ENCODE measurements at regions not wholly inside any gene's neighbourhood (a gene's known extent, or its start where the extent isn't known, plus 50 kb on each side); places are given as distances from the start of the nearest gene placed in this dataset.
"Not testable (repeated sequence)": the region's sequence is repeated elsewhere in the genome, so short reads cannot be mapped to it uniquely, and the experiment has no call there.

DNA sequence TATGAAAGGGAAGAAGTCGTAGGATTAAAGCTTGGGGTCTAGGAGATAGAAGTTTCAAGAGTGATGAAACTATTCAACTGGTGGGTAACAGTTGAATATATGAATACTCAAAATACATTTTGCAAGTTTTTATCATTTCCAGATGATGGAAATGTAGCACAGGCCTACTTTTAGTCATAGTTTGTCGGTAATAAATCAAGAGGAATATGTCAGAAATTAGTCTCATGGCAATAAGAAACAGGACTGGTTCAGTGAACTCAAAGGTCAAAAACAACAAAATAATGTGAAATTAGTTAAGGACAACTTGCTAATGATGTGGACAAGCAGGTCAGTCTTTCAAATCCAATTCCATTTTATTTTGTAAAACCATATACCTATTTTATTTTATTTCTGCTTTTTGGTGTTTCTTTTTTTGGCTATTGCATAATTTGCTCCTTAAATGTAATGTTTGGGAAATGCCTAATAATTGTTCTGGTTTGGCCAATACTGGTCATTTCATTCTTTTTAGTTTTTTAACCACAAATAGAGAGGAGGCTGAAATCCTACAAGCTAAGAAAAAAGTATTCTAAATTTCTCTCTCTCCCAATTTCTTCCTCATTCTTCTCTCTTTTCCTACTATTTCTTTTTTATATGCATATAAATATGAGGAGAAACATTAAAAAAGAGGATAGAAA is 195.2 kb upstream of the ARHGEF26 start:
- no CpG with 5 or more reads among the region's 2 CpGs for WGBS (ENCODE audit: extremely low coverage, insufficient coverage, insufficient read length)

DNA sequence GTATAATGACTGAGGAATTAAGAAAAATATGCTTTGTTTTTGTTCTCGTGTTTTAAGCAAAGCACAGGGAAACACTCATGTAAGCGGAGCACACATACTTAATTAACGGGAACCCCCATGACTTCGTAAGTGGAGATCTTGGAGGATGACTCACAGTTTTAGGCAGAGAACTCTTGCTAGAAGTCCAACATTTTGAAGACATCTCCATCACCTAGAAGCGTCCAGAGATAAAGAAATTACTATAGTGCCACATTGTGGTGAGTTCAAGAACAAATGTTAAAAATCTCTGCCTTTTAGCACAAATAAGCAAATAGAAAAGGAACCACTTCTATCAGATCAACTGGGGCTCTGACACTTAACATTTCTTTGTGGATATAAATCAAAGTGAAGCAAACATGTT is 194.1 kb upstream of the ARHGEF26 start:
- Histone ChIP-seq H2BK120ac (ENCODE audit: insufficient read depth, low read length, poor library complexity) (no peak overlapping the region), H2AFZ (ENCODE audit: insufficient read depth, low read length, poor library complexity) (no peak overlapping the region), H3K27me3 (ENCODE audit: insufficient read depth, low read length) (no peaks in the 10 kb centered on the region), H3K9me3 (ENCODE audit: insufficient read depth, low read depth, low read length) (no peaks in the 10 kb centered on the region), H3K27ac (ENCODE audit: low read depth, low read length) (no peak overlapping the region), H3K18ac (ENCODE audit: low read length) (no peak overlapping the region), H3K4ac (ENCODE audit: low read depth, low read length) (no peak overlapping the region), H4K8ac (ENCODE audit: low read depth, low read length) (no peak overlapping the region), H3K4me3 (ENCODE audit: low read depth, low read length) (no peak overlapping the region), H3K4me2 (ENCODE audit: low read length) (no peak overlapping the region), H3K14ac (ENCODE audit: low read length) (no peak overlapping the region), H2AK5ac (ENCODE audit: low read length) (no peak overlapping the region), H2BK5ac (ENCODE audit: low read depth, low read length, poor library complexity) (no peak overlapping the region), H3K79me1 (ENCODE audit: low read length) (no peaks in the 10 kb centered on the region), H3K36me3 (ENCODE audit: control insufficient read depth in 1 of 2, insufficient read depth in 2 of 2, low read length in 2 of 2) (no peaks in the 10 kb centered on the region), H4K12ac (ENCODE audit: low read depth, low read length) (no peak overlapping the region), H3K23ac (ENCODE audit: low read length) (no peak overlapping the region), H3K79me2 (ENCODE audit: control insufficient read depth, insufficient read depth, low read length, poor library complexity) (no peaks in the 10 kb centered on the region), H2BK12ac (ENCODE audit: low read length) (no peak overlapping the region), H3K4me1 (ENCODE audit: control insufficient read depth in 1 of 2, insufficient read depth in 2 of 2, low read length in 2 of 2) (no peaks in the 10 kb centered on the region), H4K91ac (ENCODE audit: low read depth, low read length) (no peak overlapping the region), H3K9ac (ENCODE audit: low read length) (no peak overlapping the region)
- no CpG with 5 or more reads among the region's 5 CpGs for WGBS (ENCODE audit: extremely low coverage, insufficient coverage, insufficient read length)
- DNase-seq = peak in 1 of 2 donors; percentile 28

More for the DNA sequence above, 195.2 kb upstream of the ARHGEF26 start:
- Histone ChIP-seq H3K4ac (ENCODE audit: low read depth, low read length) (no peak overlapping the region), H3K4me1 (ENCODE audit: control insufficient read depth in 1 of 2, insufficient read depth in 2 of 2, low read length in 2 of 2) (no peaks in the 10 kb centered on the region), H3K14ac (ENCODE audit: low read length) (no peak overlapping the region), H3K27ac (ENCODE audit: low read depth, low read length) (no peak overlapping the region), H3K27me3 (ENCODE audit: insufficient read depth, low read length) (no peaks in the 10 kb centered on the region), H4K91ac (ENCODE audit: low read depth, low read length) (no peak overlapping the region), H4K8ac (ENCODE audit: low read depth, low read length) (no peak overlapping the region), H3K23ac (ENCODE audit: low read length) (no peak overlapping the region), H2AK5ac (ENCODE audit: low read length) (no peak overlapping the region), H3K79me2 (ENCODE audit: control insufficient read depth, insufficient read depth, low read length, poor library complexity) (no peaks in the 10 kb centered on the region), H3K36me3 (ENCODE audit: control insufficient read depth in 1 of 2, insufficient read depth in 2 of 2, low read length in 2 of 2) (no peaks in the 10 kb centered on the region), H3K18ac (ENCODE audit: low read length) (no peak overlapping the region), H3K4me3 (ENCODE audit: low read depth, low read length) (no peak overlapping the region), H2BK12ac (ENCODE audit: low read length) (no peak overlapping the region), H3K9me3 (ENCODE audit: insufficient read depth, low read depth, low read length) (no peaks in the 10 kb centered on the region), H2AFZ (ENCODE audit: insufficient read depth, low read length, poor library complexity) (no peak overlapping the region), H3K4me2 (ENCODE audit: low read length) (no peak overlapping the region), H3K79me1 (ENCODE audit: low read length) (no peaks in the 10 kb centered on the region), H3K9ac (ENCODE audit: low read length) (no peak overlapping the region), H4K12ac (ENCODE audit: low read depth, low read length) (no peak overlapping the region), H2BK5ac (ENCODE audit: low read depth, low read length, poor library complexity) (no peak overlapping the region), H2BK120ac (ENCODE audit: insufficient read depth, low read length, poor library complexity) (no peak overlapping the region)
- no peak for DNase-seq

DNA sequence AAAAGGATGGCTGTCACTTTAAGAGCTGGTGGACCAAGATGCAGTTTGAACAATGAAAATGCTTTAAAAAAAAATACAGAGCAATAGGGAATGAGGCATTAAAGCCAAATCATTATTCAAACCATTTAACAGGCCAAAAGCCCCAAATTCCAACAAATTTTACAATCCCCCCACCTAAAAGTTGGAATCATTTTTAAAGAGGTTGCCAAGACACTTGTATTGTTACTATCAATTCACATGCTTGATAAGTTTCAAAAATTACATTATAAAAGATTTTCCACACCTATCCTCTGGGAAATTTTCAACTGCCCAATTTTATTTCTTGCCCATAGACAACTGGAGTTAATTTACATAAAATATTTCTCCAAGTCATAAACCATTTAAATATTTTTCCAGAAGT is 192.3 kb upstream of the ARHGEF26 start:
- Histone ChIP-seq H3K36me3 (ENCODE audit: control insufficient read depth in 1 of 2, insufficient read depth in 2 of 2, low read length in 2 of 2) (no peaks in the 10 kb centered on the region), H3K27ac (ENCODE audit: low read depth, low read length) (no peak overlapping the region), H3K14ac (ENCODE audit: low read length) (no peak overlapping the region), H3K23ac (ENCODE audit: low read length) (no peak overlapping the region), H3K79me2 (ENCODE audit: control insufficient read depth, insufficient read depth, low read length, poor library complexity) (no peaks in the 10 kb centered on the region), H2BK5ac (ENCODE audit: low read depth, low read length, poor library complexity) (no peak overlapping the region), H2BK120ac (ENCODE audit: insufficient read depth, low read length, poor library complexity) (no peak overlapping the region), H3K9me3 (ENCODE audit: insufficient read depth, low read depth, low read length) (no peaks in the 10 kb centered on the region), H3K9ac (ENCODE audit: low read length) (no peak overlapping the region), H3K4me1 (ENCODE audit: control insufficient read depth in 1 of 2, insufficient read depth in 2 of 2, low read length in 2 of 2) (no peaks in the 10 kb centered on the region), H3K4ac (ENCODE audit: low read depth, low read length) (no peak overlapping the region), H2BK12ac (ENCODE audit: low read length) (no peak overlapping the region), H4K12ac (ENCODE audit: low read depth, low read length) (no peak overlapping the region), H2AK5ac (ENCODE audit: low read length) (no peak overlapping the region), H3K79me1 (ENCODE audit: low read length) (no peaks in the 10 kb centered on the region), H3K27me3 (ENCODE audit: insufficient read depth, low read length) (no peaks in the 10 kb centered on the region), H4K8ac (ENCODE audit: low read depth, low read length) (no peak overlapping the region), H2AFZ (ENCODE audit: insufficient read depth, low read length, poor library complexity) (no peak overlapping the region), H3K18ac (ENCODE audit: low read length) (no peak overlapping the region), H3K4me2 (ENCODE audit: low read length) (no peak overlapping the region), H4K91ac (ENCODE audit: low read depth, low read length) (no peak overlapping the region), H3K4me3 (ENCODE audit: low read depth, low read length) (no peak overlapping the region)
- DNase-seq = no peak

DNA sequence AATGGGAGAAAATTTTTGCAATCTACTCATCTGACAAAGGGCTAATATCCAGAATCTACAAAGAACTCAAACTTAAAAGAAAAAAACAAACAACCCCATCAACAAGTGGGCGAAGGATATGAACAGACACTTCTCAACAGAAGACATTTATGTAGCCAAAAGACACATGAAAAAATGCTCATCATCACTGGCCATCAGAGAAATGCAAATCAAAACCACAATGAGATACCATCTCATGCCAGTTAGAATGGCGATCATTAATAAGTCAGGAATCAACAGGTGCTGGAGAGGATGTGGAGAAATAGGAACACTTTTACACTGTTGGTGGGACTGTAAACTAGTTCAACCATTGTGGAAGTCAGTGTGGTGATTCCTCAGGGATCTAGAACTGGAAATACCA is 187.7 kb upstream of the ARHGEF26 start:
- H3K9ac ChIP-seq (ENCODE audit: low read length); H4K12ac ChIP-seq (ENCODE audit: low read depth, low read length); H2BK5ac ChIP-seq (ENCODE audit: low read depth, low read length, poor library complexity); H2BK12ac ChIP-seq (ENCODE audit: low read length); H3K79me2 ChIP-seq (ENCODE audit: control insufficient read depth, insufficient read depth, low read length, poor library complexity); H3K79me1 ChIP-seq (ENCODE audit: low read length); H4K8ac ChIP-seq (ENCODE audit: low read depth, low read length); H3K4ac ChIP-seq (ENCODE audit: low read depth, low read length); H4K91ac ChIP-seq (ENCODE audit: low read depth, low read length); H3K23ac ChIP-seq (ENCODE audit: low read length); H3K27ac ChIP-seq (ENCODE audit: low read depth, low read length); H3K4me2 ChIP-seq (ENCODE audit: low read length); H2BK120ac ChIP-seq (ENCODE audit: insufficient read depth, low read length, poor library complexity); H3K18ac ChIP-seq (ENCODE audit: low read length); H2AFZ ChIP-seq (ENCODE audit: insufficient read depth, low read length, poor library complexity); H3K27me3 ChIP-seq (ENCODE audit: insufficient read depth, low read length); H3K36me3 ChIP-seq (ENCODE audit: control insufficient read depth in 1 of 2, insufficient read depth in 2 of 2, low read length in 2 of 2); H3K9me3 ChIP-seq (ENCODE audit: insufficient read depth, low read depth, low read length); H3K14ac ChIP-seq (ENCODE audit: low read length); DNase-seq; H3K4me1 ChIP-seq (ENCODE audit: control insufficient read depth in 1 of 2, insufficient read depth in 2 of 2, low read length in 2 of 2); H2AK5ac ChIP-seq (ENCODE audit: low read length); H3K4me3 ChIP-seq (ENCODE audit: low read depth, low read length): not testable (repeated sequence)
- no CpG with 5 or more reads among the region's 2 CpGs for WGBS (ENCODE audit: extremely low coverage, insufficient coverage, insufficient read length)

Measured in trophoblast cell (in vitro differentiated cells and primary cell).